Mesodermal cell (in vitro differentiated cells): ENCODE measurements at regions not wholly inside any gene's neighbourhood (a gene's known extent, or its start where the extent isn't known, plus 50 kb on each side); places are given as distances from the start of the nearest gene placed in this dataset.

Experiments
- H3K27ac ChIP-seq: 2 replicates; pipeline ENCODE4 v1.7.0; 2013; ENCODE audit warnings: mild to moderate bottlenecking, low read depth, low read length, moderate library complexity; ENCODE audit not compliant: severe bottlenecking
- H3K36me3 ChIP-seq: 2 replicates; pipeline ENCODE4 v1.7.1; 2013; ENCODE audit warnings: mild to moderate bottlenecking, low read length, moderate library complexity; ENCODE audit not compliant: control insufficient read depth, insufficient read depth
- H3K4me1 ChIP-seq: one replicate; pipeline ENCODE4 v1.7.1; 2013; ENCODE audit warnings: mild to moderate bottlenecking, low read length; ENCODE audit not compliant: insufficient read depth, control insufficient read depth, poor library complexity, severe bottlenecking
- H3K4me3 ChIP-seq: 2 replicates; pipeline ENCODE4 v1.7.0; 2013; ENCODE audit warnings: low read length, control low read depth, mild to moderate bottlenecking; ENCODE audit not compliant: insufficient read depth, poor library complexity, severe bottlenecking; ENCODE audit errors: extremely low read depth
- H3K9me3 ChIP-seq: 2 replicates; pipeline ENCODE4 v1.7.1; 2013; ENCODE audit warnings: mild to moderate bottlenecking, low read length, moderate library complexity; ENCODE audit not compliant: control insufficient read depth
- WGBS, 2 experiments: methylation state at CpG; one replicate each; pipeline ENCODE4 v1.1.5; 2013; ENCODE audit warnings: missing lambda C conversion rate in 2 of 2; ENCODE audit not compliant: insufficient coverage in 2 of 2; 5-methylcytosine and 5-hydroxymethylcytosine counted together

GRCh38 chr17:77395501-77396048, 254.8 kb downstream of the SEC14L1 start:
- peaks cover 53% of the 10 kb centered on the region for H3K4me1 ChIP-seq
- WGBS, 2 experiments: 97% methylated on average over 9 to 10 of the region's 14 CpGs
- H3K27ac ChIP-seq: no peak overlapping the region
- peaks cover 30% of the 10 kb centered on the region for H3K36me3 ChIP-seq
- H3K9me3 ChIP-seq: no peaks in the 10 kb centered on the region
- H3K4me3 ChIP-seq: no peak overlapping the region

GRCh38 chr17:77396610-77397009, 255.8 kb downstream of the SEC14L1 start:
- peaks cover 36% of the 10 kb centered on the region for H3K36me3 ChIP-seq
- H3K9me3 ChIP-seq: no peaks in the 10 kb centered on the region
- no peak overlapping the region for H3K4me3 ChIP-seq
- H3K4me1 ChIP-seq: peaks cover 44% of the 10 kb centered on the region
- 92 to 100% methylated on average over 6 to 7 of the region's 9 CpGs for WGBS, 2 experiments
- no peak overlapping the region for H3K27ac ChIP-seq

DNA sequence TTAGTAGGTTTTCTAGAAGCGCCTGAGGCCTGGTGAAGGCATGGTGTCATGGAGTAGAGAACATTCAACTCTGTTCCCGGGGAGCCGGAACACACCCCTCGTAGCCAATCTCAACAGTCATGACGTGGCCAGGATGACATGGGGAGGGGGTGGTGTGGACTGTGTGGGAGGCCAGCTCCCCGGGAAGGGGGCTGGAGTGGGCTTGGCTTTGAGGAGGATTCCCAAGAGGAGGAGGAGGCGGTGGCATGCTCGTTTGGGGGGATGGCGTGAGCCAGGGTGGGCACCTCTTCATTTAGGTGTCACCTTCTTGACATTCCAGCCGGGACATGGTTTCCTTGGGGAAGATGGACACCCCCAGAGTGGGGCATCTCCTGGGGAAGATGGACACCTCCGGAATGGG, 257.5 kb downstream of the SEC14L1 start:
- Histone ChIP-seq H3K4me3 (no peak overlapping the region), H3K4me1 (peaks cover 35% of the 10 kb centered on the region), H3K36me3 (peaks cover 52% of the 10 kb centered on the region), H3K9me3 (no peaks in the 10 kb centered on the region), H3K27ac (no peak overlapping the region)
- WGBS, 2 experiments: 98 to 99% methylated on average over 11 of the region's 11 CpGs

DNA sequence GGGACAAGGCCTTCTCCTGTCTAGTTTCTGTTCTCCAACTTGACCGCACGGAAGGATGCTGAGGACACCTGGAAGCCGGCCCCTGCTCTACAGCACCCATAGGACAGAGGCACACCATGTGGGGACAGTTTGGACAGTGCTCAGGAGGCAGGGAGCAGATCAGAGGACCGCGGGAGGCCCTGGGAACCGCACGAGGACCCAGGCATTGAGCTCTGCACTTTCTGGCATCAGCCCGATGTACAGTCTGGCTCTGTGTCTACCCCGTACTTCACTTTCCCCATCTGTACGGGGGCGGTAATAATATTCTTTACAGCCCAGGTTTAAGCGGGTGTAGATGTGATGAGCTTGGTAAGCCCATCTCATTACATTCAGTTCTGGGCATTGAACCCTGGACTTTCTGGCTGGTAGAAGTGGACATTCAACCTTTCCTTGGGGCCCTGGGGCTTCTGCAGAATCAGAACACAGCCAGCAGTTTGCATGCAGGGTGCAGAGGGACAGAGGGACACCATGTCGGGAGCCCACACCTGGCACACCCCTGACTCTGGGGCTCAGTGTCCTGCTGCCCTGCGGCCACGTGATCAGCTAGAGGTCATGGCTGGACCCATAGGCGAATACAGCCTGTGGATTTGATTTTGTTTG, 258.7 kb downstream of the SEC14L1 start:
- no peak overlapping the region for H3K4me3 ChIP-seq
- H3K27ac ChIP-seq: no peak overlapping the region
- peaks cover 56% of the 10 kb centered on the region for H3K36me3 ChIP-seq
- H3K4me1 ChIP-seq: peaks cover 34% of the 10 kb centered on the region
- WGBS, 2 experiments: 95 to 96% methylated on average over 13 to 16 of the region's 16 CpGs
- H3K9me3 ChIP-seq: no peaks in the 10 kb centered on the region

- H3K27ac ChIP-seq: no peak overlapping the region
- WGBS, 2 experiments: 75 to 91% methylated on average over 5 to 6 of the region's 8 CpGs
Observed at GRCh38 chr17:77400445-77400870, 259.7 kb downstream of the SEC14L1 start.

DNA sequence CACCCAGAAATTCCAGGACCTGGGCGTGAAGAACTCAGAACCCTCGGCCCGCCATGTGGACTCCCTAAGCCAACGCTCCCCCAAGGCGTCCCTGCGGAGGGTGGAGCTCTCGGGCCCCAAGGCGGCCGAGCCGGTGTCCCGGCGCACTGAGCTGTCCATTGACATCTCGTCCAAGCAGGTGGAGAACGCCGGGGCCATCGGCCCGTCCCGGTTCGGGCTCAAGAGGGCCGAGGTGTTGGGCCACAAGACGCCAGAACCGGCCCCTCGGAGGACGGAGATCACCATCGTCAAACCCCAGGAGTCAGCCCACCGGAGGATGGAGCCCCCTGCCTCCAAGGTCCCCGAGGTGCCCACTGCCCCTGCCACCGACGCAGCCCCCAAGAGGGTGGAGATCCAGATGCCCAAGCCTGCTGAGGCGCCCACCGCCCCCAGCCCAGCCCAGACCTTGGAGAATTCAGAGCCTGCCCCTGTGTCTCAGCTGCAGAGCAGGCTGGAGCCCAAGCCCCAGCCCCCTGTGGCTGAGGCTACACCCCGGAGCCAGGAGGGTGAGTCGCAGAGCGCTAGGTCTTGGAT, 261.5 kb downstream of the SEC14L1 start:
- Histone ChIP-seq H3K4me1 (peaks cover 44% of the 10 kb centered on the region), H3K9me3 (no peaks in the 10 kb centered on the region), H3K4me3 (no peak overlapping the region), H3K27ac (no peak overlapping the region), H3K36me3 (peaks cover 56% of the 10 kb centered on the region)
- 91 to 98% methylated on average over 31 to 34 of the region's 34 CpGs for WGBS, 2 experiments

More at GRCh38 chr17:77400445-77400870, 259.7 kb downstream of the SEC14L1 start:
- Histone ChIP-seq H3K4me3 (no peak overlapping the region), H3K9me3 (no peaks in the 10 kb centered on the region), H3K4me1 (peaks cover 37% of the 10 kb centered on the region), H3K36me3 (peaks cover 65% of the 10 kb centered on the region)

DNA sequence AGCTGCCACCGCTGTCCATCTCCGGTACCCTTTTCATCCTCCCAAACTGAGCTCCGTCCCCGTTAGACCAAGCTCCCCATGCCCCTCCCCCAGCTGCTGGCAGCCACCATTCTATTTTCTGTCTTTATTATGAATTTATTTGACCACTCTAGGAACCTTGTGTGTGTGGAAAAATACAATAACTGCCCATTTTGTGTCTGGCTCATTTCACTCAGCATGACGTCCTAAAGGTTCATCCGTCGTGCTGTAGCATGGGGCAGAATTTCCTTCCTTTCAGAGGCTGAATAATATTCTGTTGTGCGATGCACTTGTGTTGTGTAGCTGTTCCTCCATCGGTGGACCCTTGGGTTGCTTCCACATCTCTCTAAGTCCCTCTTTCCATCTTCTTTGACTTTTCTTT, 263.1 kb downstream of the SEC14L1 start:
- Histone ChIP-seq H3K36me3 (peaks cover 58% of the 10 kb centered on the region), H3K27ac (no peak overlapping the region), H3K4me1 (peaks cover 56% of the 10 kb centered on the region), H3K4me3 (no peak overlapping the region), H3K9me3 (no peaks in the 10 kb centered on the region)
- 96 to 98% methylated on average over 7 to 9 of the region's 9 CpGs for WGBS, 2 experiments

DNA sequence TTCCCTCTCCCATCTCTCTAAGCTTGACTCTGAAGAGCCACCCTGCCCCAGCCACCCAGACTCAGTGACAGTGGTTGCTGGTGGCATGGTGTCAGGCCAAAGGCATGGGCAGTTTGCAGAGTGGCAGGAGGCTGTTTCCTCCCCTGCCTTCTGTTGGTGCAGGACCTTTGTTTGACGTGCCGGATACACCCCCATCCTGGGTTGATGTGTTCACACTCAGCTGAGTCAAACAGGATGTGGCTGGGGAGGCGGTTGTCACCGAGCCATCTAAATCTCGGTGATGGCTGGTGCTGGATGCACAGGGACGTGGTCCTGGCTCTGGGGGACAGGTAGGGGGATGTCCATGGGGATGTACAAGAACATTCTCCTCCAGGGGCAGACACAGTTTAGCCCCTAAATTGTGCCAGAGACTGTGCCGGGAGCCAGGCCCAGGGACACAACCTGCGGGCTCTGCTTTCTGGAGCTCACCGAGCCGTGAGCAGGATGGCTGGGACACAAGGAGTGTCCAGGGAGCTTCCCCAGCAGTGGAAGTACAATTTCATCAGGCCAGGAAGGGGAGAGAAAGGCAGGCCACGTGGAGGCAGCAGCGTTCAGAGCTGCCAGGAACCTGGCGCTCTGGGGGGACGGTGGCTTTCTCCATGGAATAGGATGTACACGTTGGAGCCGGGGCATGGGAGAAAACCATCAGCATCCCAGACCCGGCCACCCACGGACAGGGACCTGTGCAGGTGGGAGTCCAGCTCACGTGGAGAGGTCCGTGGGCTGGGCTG, 264.2 kb downstream of the SEC14L1 start:
- 90 to 94% methylated on average over 16 to 20 of the region's 20 CpGs for WGBS, 2 experiments
- Histone ChIP-seq H3K9me3 (no peaks in the 10 kb centered on the region), H3K36me3 (peaks cover 54% of the 10 kb centered on the region), H3K27ac (no peak overlapping the region), H3K4me3 (no peak overlapping the region), H3K4me1 (peaks cover 65% of the 10 kb centered on the region)

GRCh38 chr17:77405867-77406732, 265.3 kb downstream of the SEC14L1 start:
- no peak overlapping the region for H3K27ac ChIP-seq
- H3K9me3 ChIP-seq: no peaks in the 10 kb centered on the region
- no peak overlapping the region for H3K4me3 ChIP-seq
- WGBS, 2 experiments: 91 to 92% methylated on average over 9 to 10 of the region's 11 CpGs
- H3K36me3 ChIP-seq: peaks cover 61% of the 10 kb centered on the region
- peaks cover 68% of the 10 kb centered on the region for H3K4me1 ChIP-seq
